ENCODE measurements at regions not wholly inside any gene's neighbourhood (a gene's known extent, or its start where the extent isn't known, plus 50 kb on each side); places are given as distances from the start of the nearest gene placed in this dataset.

DNA sequence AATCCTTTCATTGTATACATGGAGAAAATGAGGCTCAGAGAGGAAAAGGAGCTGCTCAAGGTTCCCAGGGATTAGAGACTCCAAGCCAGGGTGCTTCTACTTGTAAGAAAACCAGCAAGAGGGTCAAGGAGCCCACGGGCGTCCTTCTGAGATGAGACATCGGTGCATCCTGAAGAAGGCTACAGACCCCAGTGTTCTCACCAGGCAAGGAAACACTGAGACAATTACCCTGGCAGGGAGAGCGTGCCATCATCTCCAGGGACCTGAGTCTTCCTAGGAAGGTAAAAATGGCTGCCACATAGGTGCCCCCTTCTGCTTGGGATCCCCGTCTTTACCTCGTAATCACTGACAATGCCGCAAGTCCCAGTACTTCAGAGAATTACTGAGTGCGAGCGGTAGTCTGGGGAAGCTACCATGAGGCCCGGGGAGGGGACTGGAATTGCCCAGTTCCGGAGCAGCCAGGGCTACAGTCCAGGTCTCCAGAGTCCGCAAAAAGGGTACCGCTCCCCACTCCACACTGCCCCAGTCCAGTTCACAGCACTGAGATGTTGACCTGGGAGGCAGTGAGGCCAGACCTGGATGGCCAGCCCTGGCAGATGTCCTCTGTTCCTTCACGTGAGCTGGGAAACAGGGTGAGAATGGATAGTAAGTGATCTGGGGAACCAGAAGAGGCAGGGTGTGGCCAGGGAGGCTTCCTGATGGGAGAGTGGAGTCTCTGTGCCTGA, 164.7 kb upstream of the SMAD3 start:
- intact Hi-C loops (cut with micrococcal nuclease): no loop called here

GRCh38 chr15:66901336-66902100, 163.9 kb upstream of the SMAD3 start:
- intact Hi-C loops (cut with micrococcal nuclease): loop anchor here (2.0 kb wide), 1 partner anchor 639 kb away; no protein-coding TSS in a partner anchor

DNA sequence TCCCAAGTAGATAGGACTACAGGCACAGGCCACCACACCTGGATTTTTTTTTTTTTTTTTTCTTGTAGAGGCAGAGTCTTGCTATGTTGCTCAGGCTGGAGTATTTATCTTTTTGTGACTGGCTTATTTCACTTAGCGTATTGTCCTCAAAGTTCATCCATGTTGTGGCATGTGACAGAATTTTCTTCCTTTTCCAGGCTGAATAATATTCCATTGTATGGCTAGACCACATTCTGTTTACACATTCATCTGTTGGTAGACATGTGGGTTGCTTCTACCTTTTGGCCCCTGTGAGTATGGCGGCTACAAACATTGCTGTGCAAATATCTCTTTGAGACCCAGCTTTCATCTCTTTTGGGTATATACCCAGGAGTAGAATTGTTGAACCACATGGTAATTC, 160.2 kb upstream of the SMAD3 start:
- intact Hi-C loops (cut with micrococcal nuclease): no loop called here

DNA sequence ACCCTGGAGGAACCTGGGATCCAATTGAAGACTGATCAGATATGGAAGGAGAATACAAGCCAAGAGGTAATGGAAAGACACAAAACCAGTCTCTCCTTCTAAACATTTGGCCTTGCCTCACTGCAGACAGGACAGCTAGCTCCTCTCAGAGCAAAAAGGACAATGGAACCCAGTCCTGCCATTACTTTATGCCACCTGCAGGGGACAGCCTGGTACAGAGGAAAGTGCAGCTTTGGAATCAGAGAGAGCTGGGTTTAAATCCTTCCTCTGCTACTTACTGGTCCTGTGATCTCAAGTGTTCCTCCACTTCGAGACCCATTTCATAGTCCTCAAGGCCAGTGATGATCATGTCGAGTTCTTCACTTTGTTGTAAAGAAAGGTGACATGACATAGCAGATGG, 159.4 kb upstream of the SMAD3 start:
- intact Hi-C loops (cut with micrococcal nuclease): no loop called here

DNA sequence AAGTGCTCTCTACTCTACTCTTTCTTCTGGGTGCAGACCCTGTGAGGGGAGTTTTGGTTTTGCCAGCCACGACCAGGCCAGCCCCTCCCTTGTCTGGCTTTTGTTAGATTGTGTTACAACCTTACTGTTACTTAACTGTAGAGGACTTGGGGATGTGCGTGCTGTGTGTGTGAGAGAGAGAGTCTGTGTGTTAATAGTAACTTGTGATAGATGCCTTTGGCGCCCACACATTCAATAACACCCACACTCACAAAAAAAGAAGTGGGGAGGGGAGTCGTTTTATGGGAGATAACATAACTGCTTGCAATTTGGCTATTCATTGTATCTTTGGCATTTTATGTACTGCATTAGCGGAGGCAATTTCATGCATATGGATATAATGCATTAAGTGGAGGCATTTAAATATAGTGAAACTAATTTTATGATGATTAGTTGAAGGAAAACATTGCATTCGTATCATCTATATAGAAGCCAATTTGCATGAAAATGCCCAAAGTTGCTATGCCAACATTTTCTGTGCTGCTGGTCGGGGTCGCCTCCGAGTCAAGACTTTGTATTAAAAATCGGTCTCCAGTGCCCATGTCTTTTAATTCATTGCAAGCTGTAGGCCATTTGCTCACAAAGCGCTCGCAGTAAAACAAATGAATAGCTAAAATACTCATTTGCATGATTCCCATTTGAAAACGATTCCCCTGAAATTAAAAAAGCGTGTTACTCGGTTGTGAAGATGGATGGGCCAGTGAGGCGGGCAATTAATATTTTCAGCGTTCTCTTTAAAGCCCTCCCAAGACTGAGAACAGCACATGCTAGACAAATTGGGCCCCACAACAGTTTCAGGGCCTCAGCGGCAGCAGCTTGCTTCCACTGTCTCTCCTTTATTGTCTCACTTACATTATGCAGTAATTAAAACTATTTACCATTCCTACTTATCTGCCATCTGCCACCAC, 158.5 kb upstream of the SMAD3 start:
- intact Hi-C loops (cut with micrococcal nuclease): no loop called here

- intact Hi-C loops (cut with micrococcal nuclease): no loop called here
Observed at GRCh38 chr15:66907826-66908743, 157.3 kb upstream of the SMAD3 start.

DNA sequence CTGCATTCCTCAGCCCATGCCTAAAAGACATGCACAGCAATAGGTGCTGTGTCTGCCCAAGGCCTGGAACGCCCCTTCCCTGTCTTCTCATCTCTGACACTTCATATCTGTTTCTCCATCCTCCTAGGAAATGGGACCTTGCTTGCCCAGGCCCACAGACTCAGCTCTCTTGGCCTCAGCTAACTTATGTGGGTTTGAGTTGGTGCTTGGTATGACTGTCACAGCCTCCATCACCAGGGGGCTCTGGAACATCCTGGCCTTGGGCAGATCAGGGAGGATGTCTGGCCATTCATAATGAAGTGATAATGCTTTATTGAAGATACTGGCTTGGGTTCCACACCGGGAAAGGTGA, 156.7 kb upstream of the SMAD3 start:
- intact Hi-C loops (cut with micrococcal nuclease): no loop called here

GRCh38 chr15:66909381-66909890, 156.0 kb upstream of the SMAD3 start:
- intact Hi-C loops (cut with micrococcal nuclease): no loop called here

DNA sequence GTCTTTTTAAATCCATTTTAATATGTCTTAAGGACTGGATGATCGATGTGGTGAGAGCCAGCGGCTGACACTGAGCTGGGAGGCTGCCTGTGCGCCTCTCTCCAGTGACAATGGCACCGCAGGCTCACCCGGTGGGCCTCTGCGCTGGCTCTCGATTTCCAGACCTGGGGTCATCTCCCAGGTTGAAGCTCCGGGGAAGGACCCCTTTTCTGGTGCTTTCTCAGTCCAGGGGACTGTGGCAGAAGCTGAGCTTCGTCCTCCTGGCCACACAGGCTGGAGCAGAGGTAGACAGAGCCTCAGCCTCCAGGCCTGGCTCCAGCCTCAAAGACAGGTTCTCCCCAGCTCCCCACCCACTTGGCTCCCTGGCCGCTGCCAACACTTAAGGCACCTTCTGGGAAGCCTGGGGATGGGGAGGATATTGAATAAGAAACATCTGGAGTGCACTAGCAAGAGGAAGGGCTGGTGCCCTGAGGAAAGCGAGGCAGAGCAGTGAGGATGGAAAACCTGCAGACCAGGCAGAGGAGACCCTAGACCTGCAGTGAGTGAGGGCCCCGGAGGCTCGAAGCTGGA, 154.2 kb upstream of the SMAD3 start:
- intact Hi-C loops (cut with micrococcal nuclease): no loop called here

DNA sequence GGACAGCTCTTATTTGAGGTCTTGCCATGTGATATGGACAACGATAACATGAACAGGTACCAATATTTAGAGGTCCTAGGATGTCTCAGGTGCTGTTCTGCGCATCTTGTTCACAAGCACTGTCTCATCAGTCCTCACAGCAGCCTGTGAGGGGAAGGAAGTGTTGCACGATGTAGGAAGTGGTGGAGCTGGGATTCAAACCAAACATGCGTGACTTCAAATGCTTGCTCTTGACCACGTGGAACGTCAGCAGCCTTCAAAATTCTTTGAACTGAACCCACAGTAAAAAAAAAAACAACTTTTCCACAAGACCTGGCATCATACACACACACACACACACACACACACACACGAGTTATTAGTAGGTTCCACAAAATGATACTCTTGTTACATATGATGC, 153.4 kb upstream of the SMAD3 start:
- intact Hi-C loops (cut with micrococcal nuclease): no loop called here

DNA sequence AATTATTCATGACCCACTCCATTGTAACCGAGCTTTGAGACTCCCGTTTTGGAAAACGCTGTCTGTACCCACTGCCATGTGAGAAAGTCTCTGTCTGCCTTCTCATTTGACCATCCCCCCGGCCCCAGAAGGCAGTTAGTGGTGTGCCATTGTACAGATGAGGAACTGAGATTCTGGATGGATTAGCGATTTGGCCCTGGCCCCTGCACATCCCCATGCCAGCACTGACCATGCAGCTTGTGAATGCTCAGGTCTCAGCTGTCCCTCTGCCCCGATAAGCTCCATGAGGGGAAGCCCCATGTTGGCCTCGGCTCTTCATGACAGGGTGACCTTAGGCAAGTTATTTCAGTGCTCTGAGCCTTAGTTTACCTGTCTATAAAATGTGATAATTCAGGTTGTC, 153.0 kb upstream of the SMAD3 start:
- intact Hi-C loops (cut with micrococcal nuclease): no loop called here

GRCh38 chr15:66917904-66918448, 147.4 kb upstream of the SMAD3 start:
- intact Hi-C loops (cut with micrococcal nuclease): no loop called here

DNA sequence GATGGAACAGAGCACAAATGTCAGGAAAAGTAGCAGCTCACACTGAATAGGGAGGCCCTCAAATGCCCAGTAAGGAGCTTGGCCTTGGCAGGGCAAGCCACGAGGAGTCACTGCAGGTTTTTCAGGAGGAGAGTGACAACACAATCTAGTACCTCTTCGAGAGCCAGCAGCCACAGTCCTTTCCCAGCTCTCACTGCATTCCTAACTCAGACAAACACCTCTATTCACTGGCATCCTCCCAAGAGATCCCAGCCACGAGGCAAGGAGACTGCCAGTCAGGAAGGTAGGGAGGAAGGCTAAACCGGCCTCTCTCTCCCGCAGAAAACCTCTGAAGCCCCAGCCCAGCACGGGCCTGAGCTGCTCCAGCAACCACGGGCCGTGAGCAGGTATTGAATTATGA, 146.0 kb upstream of the SMAD3 start:
- intact Hi-C loops (cut with micrococcal nuclease): no loop called here

DNA sequence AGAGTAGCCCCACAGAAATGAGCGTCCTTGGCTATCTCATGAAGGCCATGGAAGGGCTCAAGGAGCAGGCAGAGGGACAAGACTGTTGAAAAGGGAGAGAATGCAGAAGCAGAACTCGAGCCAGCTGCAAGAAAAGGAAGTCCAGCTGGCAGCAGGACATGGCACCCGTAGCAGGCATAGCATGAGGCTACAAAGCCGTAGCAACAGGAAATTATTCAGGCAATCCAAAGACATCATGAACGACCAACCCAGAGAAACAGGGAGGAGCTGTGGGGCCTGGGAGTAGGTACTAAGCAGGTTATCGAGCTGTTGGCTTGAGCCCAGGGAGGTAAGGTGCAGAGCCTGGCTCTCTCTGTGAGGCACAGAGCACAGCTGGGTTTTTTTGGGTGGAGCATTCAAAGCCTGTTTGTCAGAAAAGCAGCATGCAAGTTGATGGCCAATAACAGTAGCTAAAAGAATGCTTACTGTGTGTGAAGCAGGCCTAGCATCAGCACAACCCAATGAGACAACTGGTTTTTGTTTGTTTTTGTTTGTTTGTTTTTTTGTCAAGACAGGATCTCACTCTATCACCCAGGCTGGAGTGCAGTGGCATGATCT, 144.0 kb upstream of the SMAD3 start:
- intact Hi-C loops (cut with micrococcal nuclease): no loop called here

- intact Hi-C loops (cut with micrococcal nuclease): no loop called here
Observed at GRCh38 chr15:66922608-66923007, 142.8 kb upstream of the SMAD3 start.

DNA sequence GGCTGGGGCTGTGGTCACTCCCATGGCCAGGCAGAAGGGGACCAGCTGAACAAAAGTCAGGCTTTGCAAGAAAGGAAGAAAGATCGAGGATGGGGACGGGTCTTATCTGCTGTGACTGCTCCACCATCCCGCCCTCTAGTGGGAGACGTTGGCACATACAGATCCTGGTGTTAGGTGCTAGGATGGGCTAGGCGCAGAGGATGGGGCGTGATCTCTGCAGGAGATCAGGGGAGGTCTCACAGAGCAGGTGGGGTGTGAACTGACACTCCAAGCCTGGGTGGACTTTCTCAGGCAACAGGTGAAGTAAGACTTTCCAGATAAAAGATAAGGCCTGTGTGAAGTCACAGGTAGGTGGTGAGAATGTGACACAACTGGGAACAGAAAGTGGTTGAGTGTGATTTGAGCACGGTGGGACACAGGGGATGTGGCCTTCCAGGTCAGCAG, 141.9 kb upstream of the SMAD3 start:
- intact Hi-C loops (cut with micrococcal nuclease): no loop called here

GRCh38 chr15:66924889-66925288, 140.5 kb upstream of the SMAD3 start:
- intact Hi-C loops (cut with micrococcal nuclease): no loop called here

GRCh38 chr15:66925721-66926120, 139.7 kb upstream of the SMAD3 start:
- intact Hi-C loops (cut with micrococcal nuclease): no loop called here

All from T-helper 1 cell treated with Interleukin-12 subunit alpha and Interleukin-12 subunit beta and Interleukin-4 antibody, amounts not matched to agents 30 ng/mL and 1 ng/mL, for 36 hours (primary cell).